ENCODE measurements at regions not wholly inside any gene's neighbourhood (a gene's known extent, or its start where the extent isn't known, plus 50 kb on each side); places are given as distances from the start of the nearest gene placed in this dataset.

DNA sequence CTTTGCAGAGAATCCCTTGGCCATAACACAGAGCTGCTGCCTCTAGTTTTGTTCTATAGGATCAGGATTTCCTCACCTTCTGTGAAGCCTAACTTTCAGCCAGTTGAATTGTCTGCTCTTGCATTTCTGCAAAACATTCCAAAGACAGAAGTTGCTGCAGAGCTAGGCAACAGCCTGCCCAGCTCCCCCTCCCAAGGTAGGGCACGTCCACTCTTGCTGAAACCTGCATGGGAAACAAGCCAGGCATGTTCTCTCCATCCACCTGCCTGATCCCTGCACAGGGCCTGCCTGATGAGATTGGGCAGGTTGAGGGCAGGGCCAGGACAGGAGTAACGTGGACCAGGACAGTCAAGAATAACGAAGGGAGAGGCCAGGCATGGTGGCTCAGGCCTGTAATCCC lies 58.9 kb upstream of the NAA20 start:
- Mint-ChIP-seq H3K4me1 (ENCODE audit: low read depth, unreplicated experiment) (no peaks in the 10 kb centered on the region), H3K9me3 (ENCODE audit: unreplicated experiment) (no peaks in the 10 kb centered on the region), H3K36me3 (ENCODE audit: low read depth, unreplicated experiment) (peaks cover 25% of the 10 kb centered on the region), H3K27ac (ENCODE audit: unreplicated experiment) (no peak overlapping the region), H3K4me3 (ENCODE audit: unreplicated experiment) (no peak overlapping the region), H3K27me3 (ENCODE audit: low read depth, unreplicated experiment) (no peaks in the 10 kb centered on the region)
- FAIRE-seq: no peak
- DNase-seq (ENCODE audit: low read depth): no peak
- Histone ChIP-seq H2AFZ (ENCODE audit: low read depth, low read length) (no peak overlapping the region), H3K27ac (ENCODE audit: low read depth, low read length) (no peak overlapping the region), H3K9ac (ENCODE audit: low read length) (no peak overlapping the region), H3K36me3 (ENCODE audit: insufficient read depth, low read length) (peaks cover 6% of the 10 kb centered on the region), H4K20me1 (ENCODE audit: insufficient read depth, low read length) (no peaks in the 10 kb centered on the region), H3K79me2 (ENCODE audit: insufficient read depth, low read length) (no peaks in the 10 kb centered on the region), H3K9me3 (ENCODE audit: insufficient read depth, low read depth, low read length) (no peaks in the 10 kb centered on the region), H3K4me1 (ENCODE audit: insufficient read depth, low read length) (no peaks in the 10 kb centered on the region), H3K4me3 (ENCODE audit: insufficient read depth, low read depth, low read length) (no peak overlapping the region), H3K4me2 (ENCODE audit: low read length) (no peak overlapping the region), H3K27me3 (ENCODE audit: insufficient read depth, low read length) (no peaks in the 10 kb centered on the region)
- TF ChIP-seq CTCF (IDR thresholded peaks at IDR 0.05; ENCODE audit: insufficient read depth, low read depth, low read length) (no peak), EZH2 (IDR thresholded peaks at IDR 0.05; ENCODE audit: insufficient read depth, low read length) (no peak)

- FAIRE-seq (no peak), DNase-seq (ENCODE audit: low read depth) (no peak)
- Histone ChIP-seq H2AFZ (ENCODE audit: low read depth, low read length) (no peak overlapping the region), H4K20me1 (ENCODE audit: insufficient read depth, low read length) (no peaks in the 10 kb centered on the region), H3K36me3 (ENCODE audit: insufficient read depth, low read length) (peaks cover 6% of the 10 kb centered on the region), H3K9ac (ENCODE audit: low read length) (no peak overlapping the region), H3K9me3 (ENCODE audit: insufficient read depth, low read depth, low read length) (no peaks in the 10 kb centered on the region), H3K27ac (ENCODE audit: low read depth, low read length) (no peak overlapping the region), H3K27me3 (ENCODE audit: insufficient read depth, low read length) (no peaks in the 10 kb centered on the region), H3K4me2 (ENCODE audit: low read length) (no peak overlapping the region), H3K4me1 (ENCODE audit: insufficient read depth, low read length) (no peaks in the 10 kb centered on the region), H3K4me3 (ENCODE audit: insufficient read depth, low read depth, low read length) (no peak overlapping the region), H3K79me2 (ENCODE audit: insufficient read depth, low read length) (no peaks in the 10 kb centered on the region)
- no peaks in the 10 kb centered on the region for H3K9me3 Mint-ChIP-seq (ENCODE audit: unreplicated experiment)
- no peak for TF ChIP-seq EZH2 (IDR thresholded peaks at IDR 0.05; ENCODE audit: insufficient read depth, low read length)
- no peak overlapping the region for H3K4me3 Mint-ChIP-seq (ENCODE audit: unreplicated experiment)
- H3K27me3 Mint-ChIP-seq (ENCODE audit: low read depth, unreplicated experiment): no peaks in the 10 kb centered on the region
- H3K4me1 Mint-ChIP-seq (ENCODE audit: low read depth, unreplicated experiment): no peaks in the 10 kb centered on the region
- no peak overlapping the region for H3K27ac Mint-ChIP-seq (ENCODE audit: unreplicated experiment)
- H3K36me3 Mint-ChIP-seq (ENCODE audit: low read depth, unreplicated experiment): peaks cover 25% of the 10 kb centered on the region
Observed at GRCh38 chr20:19958928-19959327, 58.2 kb upstream of the NAA20 start.

DNA sequence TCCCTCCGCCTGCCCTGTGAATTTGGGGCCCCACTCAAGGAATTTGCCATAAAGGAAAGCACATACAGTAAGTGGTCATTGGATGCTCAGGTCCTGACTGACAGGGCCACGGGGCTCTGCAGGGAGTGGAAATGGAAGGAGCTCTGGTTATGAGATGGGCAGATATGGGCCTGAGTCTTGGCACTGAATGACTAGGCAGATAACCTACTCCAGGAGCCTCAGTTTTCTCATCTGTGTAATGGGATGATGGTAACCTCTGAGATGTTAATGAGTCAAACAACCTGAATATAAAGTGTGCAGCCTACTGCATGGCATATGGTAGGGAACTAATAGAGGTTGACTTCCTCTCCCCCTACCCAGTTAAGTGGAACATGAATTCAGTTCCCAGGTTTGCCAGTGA lies 56.4 kb upstream of the NAA20 start:
- no peak for FAIRE-seq
- H3K4me2 ChIP-seq (ENCODE audit: low read length): no peak overlapping the region
- peaks cover 11% of the 10 kb centered on the region for H3K4me1 ChIP-seq (ENCODE audit: insufficient read depth, low read length)
- H3K9ac ChIP-seq (ENCODE audit: low read length): no peak overlapping the region
- H3K36me3 Mint-ChIP-seq (ENCODE audit: low read depth, unreplicated experiment): peaks cover 25% of the 10 kb centered on the region
- H3K36me3 ChIP-seq (ENCODE audit: insufficient read depth, low read length): peaks cover 6% of the 10 kb centered on the region
- TF ChIP-seq CTCF (IDR thresholded peaks at IDR 0.05; ENCODE audit: insufficient read depth, low read depth, low read length): no peak
- no peak for TF ChIP-seq EZH2 (IDR thresholded peaks at IDR 0.05; ENCODE audit: insufficient read depth, low read length)
- H3K27me3 Mint-ChIP-seq (ENCODE audit: low read depth, unreplicated experiment): no peaks in the 10 kb centered on the region
- DNase-seq (ENCODE audit: low read depth): no peak
- H3K9me3 ChIP-seq (ENCODE audit: insufficient read depth, low read depth, low read length): no peaks in the 10 kb centered on the region
- H3K79me2 ChIP-seq (ENCODE audit: insufficient read depth, low read length): no peaks in the 10 kb centered on the region
- H3K4me3 Mint-ChIP-seq (ENCODE audit: unreplicated experiment): no peak overlapping the region
- H3K27ac ChIP-seq (ENCODE audit: low read depth, low read length): no peak overlapping the region
- no peaks in the 10 kb centered on the region for H4K20me1 ChIP-seq (ENCODE audit: insufficient read depth, low read length)
- no peak overlapping the region for H3K27ac Mint-ChIP-seq (ENCODE audit: unreplicated experiment)
- H3K4me3 ChIP-seq (ENCODE audit: insufficient read depth, low read depth, low read length): no peak overlapping the region
- no peak overlapping the region for H2AFZ ChIP-seq (ENCODE audit: low read depth, low read length)
- no peaks in the 10 kb centered on the region for H3K27me3 ChIP-seq (ENCODE audit: insufficient read depth, low read length)
- H3K4me1 Mint-ChIP-seq (ENCODE audit: low read depth, unreplicated experiment): peaks cover 13% of the 10 kb centered on the region
- no peaks in the 10 kb centered on the region for H3K9me3 Mint-ChIP-seq (ENCODE audit: unreplicated experiment)
